Activated CD4-positive, alpha-beta T cell treated with anti-CD3 and anti-CD28 coated beads for 36 hours (primary cell): ENCODE measurements at regions not wholly inside any gene's neighbourhood (a gene's known extent, or its start where the extent isn't known, plus 50 kb on each side); places are given as distances from the start of the nearest gene placed in this dataset.

Source experiments
- ATAC-seq: fragments of 200-7000 bp; cut with Tn5 transposase; one replicate; pipeline ENCODE4 v1.10.0; 2021; ENCODE audit warnings: mild to moderate bottlenecking, moderate library complexity
- CTCF ChIA-PET: fragments of 350-600 bp; sonication (Branson Sonifier 250); formaldehyde crosslinking; loops from one replicate; lab custom pipeline; 2021; ENCODE audit warnings: antibody characterized with exemption; lab: Charles Lee
- POLR2A ChIA-PET: fragments of 350-600 bp; sonication (Branson Sonifier 250); formaldehyde crosslinking; loops from one replicate; lab custom pipeline; 2021; ENCODE audit warnings: antibody characterized with exemption, inconsistent platforms; lab: Charles Lee
- DNase-seq: peaks from one replicate; pipeline ENCODE4 v3.0.0-alpha.2; 2020
- H3K27ac Mint-ChIP-seq: one replicate; pipeline ENCODE4 v1.8.0; 2021; ENCODE audit warnings: mixed read lengths
- H3K27me3 Mint-ChIP-seq: one replicate; pipeline ENCODE4 v1.8.0; 2021; ENCODE audit warnings: mixed read lengths
- H3K36me3 Mint-ChIP-seq: one replicate; pipeline ENCODE4 v1.8.0; 2021; ENCODE audit warnings: low read depth, mixed read lengths
- H3K4me1 Mint-ChIP-seq: one replicate; pipeline ENCODE4 v1.8.0; 2021; ENCODE audit warnings: mixed read lengths
- H3K4me3 Mint-ChIP-seq: one replicate; pipeline ENCODE4 v1.8.0; 2021; ENCODE audit warnings: mild to moderate bottlenecking, moderate library complexity, mixed read lengths
- H3K9me3 Mint-ChIP-seq: one replicate; pipeline ENCODE4 v1.8.0; 2021; ENCODE audit warnings: low read depth, mixed read lengths
- intact Hi-C, 2 experiments: fragments of 100-400 bp; cut with DNase I in 1 of 2; cut with micrococcal nuclease in 1 of 2; formaldehyde crosslinking; loops; one replicate each; pipeline versions ENCODE4 v1.14.2 to v1.15.1; 2022 to 2024; cut with DNase I, micrococcal nuclease

DNA sequence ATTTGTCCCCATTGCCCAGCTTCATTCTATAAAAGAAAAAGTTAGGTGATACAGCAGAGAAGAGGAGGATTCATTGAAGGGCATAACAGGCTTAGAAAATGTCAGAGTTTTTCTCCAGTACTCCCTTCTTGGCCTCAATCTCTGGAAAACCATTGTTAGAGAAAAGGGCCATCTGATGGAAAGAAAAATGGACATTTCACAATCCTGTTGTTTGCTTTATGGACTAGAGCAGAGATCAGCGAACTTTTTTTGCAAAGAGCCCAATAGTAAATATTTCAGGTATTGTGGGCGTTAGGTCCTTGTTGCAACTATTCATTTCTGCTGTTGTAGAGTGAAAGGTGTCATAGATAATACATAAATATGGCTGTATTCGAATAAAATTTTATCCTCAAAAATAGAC is 208.8 kb downstream of the TLE4 start:
- H3K36me3 Mint-ChIP-seq: no peaks in the 10 kb centered on the region
- ATAC-seq (no peak), DNase-seq (no peak)
- ChIA-PET POLR2A (no interaction called here), CTCF (interaction anchor here (0.6 kb wide), 1 partner anchor 1857 kb away, joined by 4 read pairs; no protein-coding TSS in a partner anchor)
- H3K9me3 Mint-ChIP-seq: no peaks in the 10 kb centered on the region
- H3K4me1 Mint-ChIP-seq: no peaks in the 10 kb centered on the region
- no peak overlapping the region for H3K4me3 Mint-ChIP-seq
- no peak overlapping the region for H3K27ac Mint-ChIP-seq
- no peaks in the 10 kb centered on the region for H3K27me3 Mint-ChIP-seq
- intact Hi-C loops: no loop called here

DNA sequence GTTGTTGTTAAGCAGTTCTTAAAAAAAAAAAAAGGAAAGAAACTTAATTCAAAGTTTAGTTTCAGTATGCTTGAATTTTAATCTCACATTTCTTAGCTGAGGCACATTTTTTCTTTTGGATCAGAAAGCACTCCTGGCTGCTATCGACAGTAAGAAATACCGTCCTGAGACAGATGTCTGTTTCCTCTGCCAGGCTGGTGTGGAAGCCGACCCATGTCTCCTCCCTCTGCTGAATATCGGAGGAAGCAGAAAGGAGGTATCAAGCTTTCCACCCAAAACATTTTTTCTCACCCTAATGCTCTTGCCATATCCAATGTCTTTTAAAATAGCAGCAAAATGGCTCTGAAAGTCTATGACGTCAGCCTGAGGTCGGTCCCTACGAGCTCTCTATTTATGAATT is 208.1 kb downstream of the TLE4 start:
- H3K4me1 Mint-ChIP-seq: no peaks in the 10 kb centered on the region
- H3K4me3 Mint-ChIP-seq: no peak overlapping the region
- ChIA-PET POLR2A (no interaction called here), CTCF (no interaction called here)
- intact Hi-C loops: no loop called here
- no peaks in the 10 kb centered on the region for H3K36me3 Mint-ChIP-seq
- H3K27ac Mint-ChIP-seq: no peak overlapping the region
- H3K27me3 Mint-ChIP-seq: no peaks in the 10 kb centered on the region
- H3K9me3 Mint-ChIP-seq: no peaks in the 10 kb centered on the region
- ATAC-seq (no peak), DNase-seq (no peak)

DNA sequence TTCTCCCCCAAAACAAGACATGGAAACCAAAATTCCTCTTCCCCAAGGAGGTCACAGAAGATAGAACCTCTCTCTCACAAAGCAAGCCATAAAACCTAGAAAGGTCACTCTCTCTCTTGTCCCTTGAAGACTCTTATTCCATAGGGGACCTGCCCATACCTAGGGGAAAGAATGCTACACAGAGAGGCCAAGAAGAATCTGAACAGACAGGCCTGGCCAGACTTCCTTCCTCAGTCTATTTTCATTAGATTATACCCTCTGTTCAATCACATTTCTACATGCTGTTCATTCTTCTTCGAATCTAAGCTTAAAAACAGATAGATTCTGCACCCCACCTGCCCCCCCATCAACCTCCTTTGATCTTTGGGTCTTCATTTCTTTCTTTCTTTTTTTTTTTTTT is 206.8 kb downstream of the TLE4 start:
- POLR2A ChIA-PET: no interaction called here

DNA sequence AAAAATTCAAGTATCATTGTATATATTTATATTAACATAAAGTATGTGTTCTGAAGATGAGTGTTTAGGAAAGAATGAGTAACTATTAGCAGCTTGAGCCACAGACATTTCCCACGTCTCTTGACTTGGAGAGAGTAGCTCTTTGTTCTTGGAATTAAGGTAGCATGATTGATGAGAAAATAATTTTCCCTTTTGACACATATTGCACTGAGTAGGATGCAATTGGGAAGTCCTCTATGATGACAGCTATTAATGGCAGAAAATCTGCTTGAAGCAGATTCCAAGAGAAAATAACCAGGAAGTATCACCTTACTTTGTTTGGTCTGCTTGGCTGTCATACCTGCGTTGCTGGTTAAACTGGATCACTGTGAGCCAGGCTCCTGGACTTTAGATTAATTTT is 204.8 kb downstream of the TLE4 start:
- Mint-ChIP-seq H3K27me3 (no peaks in the 10 kb centered on the region), H3K27ac (no peak overlapping the region), H3K4me1 (no peaks in the 10 kb centered on the region), H3K36me3 (no peaks in the 10 kb centered on the region), H3K4me3 (no peak overlapping the region), H3K9me3 (no peaks in the 10 kb centered on the region)
- no peak for DNase-seq
- intact Hi-C loops: no loop called here
- ChIA-PET POLR2A (no interaction called here), CTCF (no interaction called here)
- no peak for ATAC-seq

More for the DNA sequence above, 206.8 kb downstream of the TLE4 start:
- Mint-ChIP-seq H3K9me3 (no peaks in the 10 kb centered on the region), H3K36me3 (no peaks in the 10 kb centered on the region), H3K27me3 (no peaks in the 10 kb centered on the region), H3K27ac (no peak overlapping the region), H3K4me3 (no peak overlapping the region), H3K4me1 (no peaks in the 10 kb centered on the region)
- no peak for ATAC-seq
- intact Hi-C loops: no loop called here
- CTCF ChIA-PET: interaction anchor here (0.5 kb wide), 1 partner anchor 191 kb away, joined by 3 read pairs; no protein-coding TSS in a partner anchor
- no peak for DNase-seq
